Amniotic stem cell (primary cell): ENCODE measurements at regions not wholly inside any gene's neighbourhood (a gene's known extent, or its start where the extent isn't known, plus 50 kb on each side); places are given as distances from the start of the nearest gene placed in this dataset.

Source experiments
- DNase-seq: peaks from one replicate; lab custom pipeline; 2025; lab: John Stamatoyannopoulos, UW

GRCh38 chr6:87807475-87807874 is 105.4 kb upstream of the AKIRIN2 start:
- no peak for DNase-seq

- DNase-seq, result no peak
Measured at GRCh38 chr6:87806635-87807034, 104.6 kb upstream of the AKIRIN2 start.

DNA sequence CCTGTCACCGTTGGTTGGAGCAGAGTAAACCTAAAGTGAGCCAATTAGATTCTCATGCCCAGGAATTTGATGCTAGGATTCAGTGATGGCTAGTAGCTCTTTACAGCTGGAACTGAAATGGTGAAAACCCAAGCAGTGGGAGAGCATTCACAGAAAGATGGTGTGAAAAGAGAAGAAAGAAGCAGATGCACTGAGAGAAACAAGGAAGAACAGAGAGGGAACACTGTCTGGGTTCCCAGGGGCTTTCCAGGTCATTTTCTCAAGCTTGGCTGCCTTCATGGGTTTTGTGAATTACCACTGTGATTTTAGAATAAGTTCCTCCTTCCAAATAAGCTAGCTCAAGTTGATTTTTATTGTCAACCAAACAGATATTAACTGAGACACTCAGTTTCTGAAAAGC is 104.1 kb upstream of the AKIRIN2 start:
- no peak for DNase-seq

DNA sequence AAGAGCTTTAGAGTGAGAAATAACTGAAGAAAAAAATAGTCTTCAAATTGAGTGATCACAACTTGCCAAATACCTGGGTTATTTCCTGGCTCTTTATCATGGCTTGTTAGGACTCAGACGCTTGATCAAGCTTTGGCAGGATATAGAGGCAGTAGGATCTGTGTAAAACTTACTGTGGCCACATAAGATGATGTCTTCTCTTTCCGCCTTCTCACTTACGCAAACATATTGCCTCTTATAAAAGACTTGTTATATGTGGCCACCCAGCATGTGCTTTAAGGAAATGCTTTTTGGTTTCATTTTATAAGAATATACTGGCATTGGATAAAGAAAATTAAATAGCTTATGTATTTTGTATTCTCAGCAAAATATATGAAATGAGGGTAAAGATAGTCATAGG is 101.8 kb upstream of the AKIRIN2 start:
- no peak for DNase-seq

GRCh38 chr6:87799651-87800050 is 97.6 kb upstream of the AKIRIN2 start:
- DNase-seq, result no peak

DNA sequence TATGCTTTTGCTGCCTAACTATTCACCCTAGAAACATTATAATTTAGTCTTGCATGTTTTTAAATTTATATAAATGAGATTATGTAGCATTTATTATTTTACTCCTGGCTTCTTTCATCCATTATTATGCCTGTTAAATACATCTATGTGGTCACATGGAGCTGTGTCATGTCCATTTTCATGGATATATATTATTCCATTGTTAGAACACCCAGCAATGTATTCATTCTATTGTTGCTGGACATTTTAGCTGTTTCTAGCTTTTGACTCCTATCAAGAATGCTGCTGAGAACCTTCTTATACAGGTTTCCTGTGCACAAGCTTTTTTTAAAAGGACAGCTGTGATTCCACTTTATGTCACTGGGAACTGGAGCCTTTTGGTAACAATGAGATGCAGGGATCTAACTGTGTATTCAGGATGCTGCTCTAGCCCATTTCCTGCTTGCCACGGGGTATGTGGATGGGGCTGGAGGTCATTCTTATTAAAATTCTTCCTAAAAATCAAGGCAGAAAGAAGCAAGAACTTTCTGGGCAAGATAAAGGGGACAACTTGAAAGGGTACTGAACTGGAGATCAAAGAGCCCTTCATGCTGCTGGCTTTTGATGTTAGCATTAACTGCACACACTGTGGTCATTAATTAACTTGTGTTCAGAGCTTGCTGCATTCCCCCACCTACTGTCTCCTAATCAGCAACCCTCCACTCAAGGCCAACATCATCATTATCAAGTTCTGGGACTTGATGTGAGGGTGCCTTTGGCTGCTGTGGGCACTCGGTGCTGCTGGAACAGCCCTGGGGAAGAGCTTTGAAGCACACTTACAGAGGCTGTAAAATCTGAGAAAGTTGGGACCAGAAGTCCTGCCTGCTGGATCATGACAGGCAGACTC is 96.6 kb upstream of the AKIRIN2 start:
- DNase-seq, result no peak

DNA sequence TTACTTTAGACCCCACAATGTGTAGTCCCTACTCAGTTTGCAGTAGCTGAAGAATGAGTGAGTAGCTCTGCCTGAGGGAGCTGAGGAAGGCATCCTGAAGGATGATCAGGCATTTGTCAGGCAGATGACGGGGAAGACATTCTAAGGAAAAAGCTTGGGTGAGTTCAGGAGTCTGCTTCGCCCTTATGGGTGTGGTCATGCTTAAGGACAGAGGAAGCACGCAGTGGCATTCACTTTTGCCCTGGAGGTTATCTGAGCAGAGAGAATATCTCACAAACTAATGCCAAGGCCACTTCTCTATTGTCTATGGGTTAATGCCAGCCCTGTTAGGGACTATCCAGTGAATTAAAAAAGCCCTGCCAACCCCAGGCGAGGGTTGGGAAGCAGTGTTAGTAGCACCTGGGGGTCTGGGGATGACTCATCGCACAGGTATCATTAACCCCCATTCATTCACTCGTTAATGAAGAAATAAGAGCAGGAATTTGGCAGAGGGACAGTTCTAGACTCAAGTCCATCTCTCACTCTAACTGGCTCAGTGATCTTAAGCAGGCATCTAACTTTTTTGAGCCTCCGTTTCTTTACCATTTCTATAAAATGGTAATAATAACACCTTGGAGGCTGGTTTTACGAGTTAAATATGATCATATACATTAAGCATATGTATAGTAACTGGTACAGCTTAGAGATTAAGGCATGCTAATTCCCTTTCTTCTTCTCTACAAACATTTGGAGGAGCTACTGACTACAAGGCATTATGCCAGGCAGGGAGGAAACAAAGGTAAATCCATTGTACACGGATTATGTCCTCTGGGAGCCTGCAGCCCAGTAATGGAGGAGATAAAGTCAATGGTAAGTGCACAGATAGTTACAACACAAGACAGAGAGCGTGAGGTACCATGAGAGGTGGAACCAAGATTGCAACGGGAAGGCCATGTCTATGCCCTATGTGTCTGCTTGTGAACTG is 93.2 kb upstream of the AKIRIN2 start:
- DNase-seq, result no peak

DNA sequence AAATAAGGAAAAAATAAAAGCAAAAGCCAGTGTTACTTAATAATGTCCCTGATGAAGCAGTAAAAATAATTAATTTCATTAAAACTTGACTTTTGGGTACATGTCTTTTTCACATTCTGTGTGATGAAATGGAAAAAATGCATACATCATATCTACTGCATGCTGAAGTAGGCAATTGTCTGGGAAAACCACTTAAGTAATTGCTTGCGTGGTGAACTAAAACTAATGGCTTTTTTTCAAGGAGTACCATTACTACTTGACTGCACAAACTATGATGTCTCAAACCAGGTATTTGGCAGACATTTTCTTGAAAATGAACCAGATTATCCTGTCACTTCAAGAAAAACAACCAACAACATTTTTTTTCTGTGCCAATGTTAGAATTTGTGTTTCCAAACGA is 91.3 kb upstream of the AKIRIN2 start:
- DNase-seq, result no peak

DNA sequence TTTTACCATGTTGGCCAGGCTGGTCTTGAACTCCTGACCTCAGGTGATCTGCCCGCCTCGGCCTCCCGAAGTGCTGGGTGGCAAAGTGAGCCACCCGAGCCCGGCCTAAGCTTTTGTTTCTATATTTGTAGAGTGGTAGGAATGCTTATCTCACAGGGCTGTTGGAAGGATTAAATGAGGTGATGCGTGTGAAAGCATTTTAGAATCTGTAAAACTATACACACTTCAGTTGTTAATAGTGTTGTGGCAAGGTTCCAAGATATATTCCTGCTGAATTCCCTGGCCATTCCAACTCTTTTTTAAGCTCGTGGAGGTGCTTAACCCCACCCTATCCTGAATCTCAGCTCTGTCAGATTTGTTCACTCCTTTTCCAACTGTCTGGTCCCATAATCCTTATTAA is 89.9 kb upstream of the AKIRIN2 start:
- no peak for DNase-seq

DNA sequence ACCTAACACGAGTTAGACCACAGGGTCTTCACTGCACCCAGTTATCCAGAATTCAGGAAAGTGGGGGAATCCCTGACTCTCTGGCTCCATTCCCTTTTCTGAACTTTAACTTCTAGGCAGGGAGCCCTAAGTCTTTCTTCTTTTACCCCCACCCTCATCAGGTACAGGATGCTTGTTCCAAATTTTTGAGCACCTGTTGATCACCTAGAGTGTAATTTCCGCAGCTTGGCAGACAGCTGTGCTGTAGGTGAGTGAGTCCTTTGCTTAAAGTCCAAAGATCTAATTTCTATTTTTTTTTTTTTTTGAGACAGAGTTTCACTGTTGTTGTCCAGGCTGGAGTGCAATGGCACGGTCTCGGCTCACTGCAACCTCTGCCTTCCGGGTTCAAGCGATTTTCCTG is 89.5 kb upstream of the AKIRIN2 start:
- DNase-seq, result no peak

- DNase-seq, result no peak
Measured at GRCh38 chr6:87791029-87791428, 89.0 kb upstream of the AKIRIN2 start.

GRCh38 chr6:87789900-87790290 is 87.9 kb upstream of the AKIRIN2 start:
- DNase-seq, result no peak

DNA sequence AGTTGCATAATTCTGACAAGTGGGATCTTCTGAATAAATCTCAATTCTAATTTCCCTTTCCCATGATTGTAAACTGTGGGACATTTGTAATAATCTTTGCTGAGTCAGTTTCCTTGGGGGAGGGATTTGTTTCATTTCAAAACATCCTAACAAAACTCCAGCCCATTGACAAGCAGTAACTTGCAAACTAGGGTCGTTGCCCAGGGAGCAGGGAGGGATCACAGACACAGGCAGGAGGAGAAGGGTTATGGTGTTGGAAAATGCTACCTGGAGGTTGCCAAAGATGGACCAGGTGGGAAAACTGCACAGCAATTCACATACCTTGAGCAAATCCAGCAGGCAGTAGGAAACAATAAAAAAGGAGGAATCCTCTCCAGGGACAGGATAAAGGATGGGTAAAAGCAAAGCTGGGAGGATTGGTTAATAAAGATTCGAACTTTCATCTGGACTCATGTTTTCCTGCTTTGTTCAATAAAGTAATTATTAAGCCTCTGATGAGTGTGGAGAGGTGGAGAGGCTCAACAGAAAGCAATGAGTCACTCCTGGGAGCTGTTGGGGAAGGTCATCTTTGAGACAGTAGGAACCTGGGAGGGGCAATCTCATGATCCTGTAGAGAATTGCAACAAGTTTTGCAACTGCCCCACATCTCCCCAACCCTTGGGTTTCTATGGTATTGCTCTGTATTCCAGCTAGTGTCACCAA is 87.3 kb upstream of the AKIRIN2 start:
- DNase-seq, result no peak

- no peak for DNase-seq
Measured at GRCh38 chr6:87788141-87788540, 86.1 kb upstream of the AKIRIN2 start.

DNA sequence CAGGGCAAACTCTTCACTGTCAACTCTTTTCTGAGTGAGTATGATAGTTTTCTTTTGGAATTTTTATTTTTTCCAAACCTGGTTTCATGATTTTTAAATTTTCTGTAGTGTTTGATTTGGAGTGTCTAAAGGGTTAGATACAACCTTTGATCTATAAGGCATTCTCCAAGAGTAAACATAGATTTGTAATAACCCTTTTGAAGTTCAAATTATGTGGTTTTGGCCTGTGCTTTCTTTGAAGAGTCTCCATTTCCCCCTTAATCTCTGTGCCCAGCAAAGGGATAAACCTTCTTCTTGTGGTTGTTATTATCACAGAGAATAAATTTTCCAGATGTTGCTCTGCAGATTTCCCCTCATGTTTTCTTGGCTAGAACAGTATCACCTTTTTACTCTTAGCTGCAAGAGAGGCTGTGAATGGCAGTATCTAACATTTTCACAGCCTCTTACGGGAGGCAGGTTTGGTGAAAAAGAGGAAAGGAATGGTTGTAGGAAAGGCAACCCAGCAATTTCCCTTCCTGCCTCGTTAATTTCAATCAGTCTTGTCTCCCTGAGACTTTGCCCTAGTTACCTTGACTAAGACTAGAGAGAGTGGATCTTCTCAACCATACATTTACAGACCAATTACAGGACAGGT is 83.3 kb upstream of the AKIRIN2 start:
- no peak for DNase-seq

- no peak for DNase-seq
Measured at GRCh38 chr6:87784690-87785089, 82.7 kb upstream of the AKIRIN2 start.

GRCh38 chr6:87784051-87784450 is 82.0 kb upstream of the AKIRIN2 start:
- DNase-seq, result no peak

DNA sequence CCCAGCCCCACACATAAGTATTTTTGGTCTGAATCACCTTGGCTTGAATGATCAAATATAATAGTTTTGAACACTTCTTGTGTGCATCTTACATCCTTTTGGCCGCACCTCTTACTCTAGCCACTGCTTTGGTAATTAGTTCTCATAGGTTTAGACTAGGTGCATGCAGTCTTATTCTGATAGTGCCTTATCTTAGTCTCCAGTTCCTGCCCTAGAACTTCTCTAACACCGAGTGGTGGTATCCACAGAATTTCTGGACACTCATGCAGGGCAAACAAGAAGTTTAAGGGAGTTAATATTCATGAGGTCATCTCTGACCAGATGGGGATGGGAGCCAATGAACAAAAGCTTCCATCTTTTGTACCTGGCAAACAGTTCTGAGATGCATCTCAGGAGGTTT is 77.5 kb upstream of the AKIRIN2 start:
- DNase-seq, result no peak

GRCh38 chr6:87772597-87773530 is 70.8 kb upstream of the AKIRIN2 start:
- DNase-seq, result no peak

GRCh38 chr6:87767478-87767877 is 65.4 kb upstream of the AKIRIN2 start:
- no peak for DNase-seq

GRCh38 chr6:87766211-87766610 is 64.2 kb upstream of the AKIRIN2 start:
- DNase-seq, result no peak
